Upper lobe of right lung (tissue), 1 donor: ENCODE measurements at regions not wholly inside any gene's neighbourhood (a gene's known extent, or its start where the extent isn't known, plus 50 kb on each side); places are given as distances from the start of the nearest gene placed in this dataset.

Source experiments
- ATAC-seq: fragments of 200-7000 bp; cut with Tn5 transposase; one replicate; pipeline ENCODE4 v1.9.1; 2020; ENCODE audit warnings: mild to moderate bottlenecking, moderate library complexity
- DNase-seq: peaks from one replicate; pipeline ENCODE4 v3.0.0-alpha.2; 2020
- H3K27ac ChIP-seq: fragments of 200-600 bp; one replicate; pipeline ENCODE4 v1.8.0; 2022
- H3K27me3 ChIP-seq: fragments of 200-600 bp; one replicate; pipeline ENCODE4 v1.8.0; 2022; ENCODE audit warnings: mild to moderate bottlenecking
- H3K36me3 ChIP-seq: fragments of 200-600 bp; one replicate; pipeline ENCODE4 v1.8.0; 2022
- H3K4me1 ChIP-seq: fragments of 200-600 bp; one replicate; pipeline ENCODE4 v1.8.0; 2022
- H3K4me3 ChIP-seq: fragments of 200-600 bp; one replicate; pipeline ENCODE4 v1.8.0; 2022; ENCODE audit warnings: mild to moderate bottlenecking
- H3K9me3 ChIP-seq: fragments of 200-600 bp; one replicate; pipeline ENCODE4 v1.8.0; 2022
- CTCF ChIP-seq: fragments of 200-600 bp; IDR thresholded peaks from one replicate; pipeline ENCODE4 v1.8.0; 2022; ENCODE audit warnings: antibody characterized with exemption
- intact Hi-C: fragments of 100-400 bp; cut with DNase I; formaldehyde crosslinking; loops from one replicate; pipeline ENCODE4 v1.11.0; 2022
- donor health status: DM: no; HTN: yes; CAD: no; lungs with severe emphysema.

GRCh38 chr21:26368591-26369320 lies 198.2 kb upstream of the APP start:
- H3K9me3 ChIP-seq = no peaks in the 10 kb centered on the region
- no peaks in the 10 kb centered on the region for H3K27me3 ChIP-seq
- no peaks in the 10 kb centered on the region for H3K4me1 ChIP-seq
- H3K4me3 ChIP-seq = no peak overlapping the region
- intact Hi-C loops = no loop called here
- TF ChIP-seq CTCF = no peak
- H3K27ac ChIP-seq = no peak overlapping the region
- no peak for DNase-seq
- no peaks in the 10 kb centered on the region for H3K36me3 ChIP-seq
- no peak for ATAC-seq

GRCh38 chr21:26366781-26367180 lies 196.2 kb upstream of the APP start:
- no peak for TF ChIP-seq CTCF
- DNase-seq (no peak), ATAC-seq (no peak)
- H3K36me3 ChIP-seq = no peaks in the 10 kb centered on the region
- H3K27ac ChIP-seq = no peak overlapping the region
- H3K27me3 ChIP-seq = no peaks in the 10 kb centered on the region
- no peaks in the 10 kb centered on the region for H3K4me1 ChIP-seq
- intact Hi-C loops = no loop called here
- no peak overlapping the region for H3K4me3 ChIP-seq
- H3K9me3 ChIP-seq = no peaks in the 10 kb centered on the region

GRCh38 chr21:26365849-26366248 lies 195.3 kb upstream of the APP start:
- DNase-seq (no peak), ATAC-seq (no peak)
- TF ChIP-seq CTCF = no peak
- Histone ChIP-seq H3K27me3 (no peaks in the 10 kb centered on the region), H3K27ac (no peak overlapping the region), H3K9me3 (no peaks in the 10 kb centered on the region), H3K36me3 (no peaks in the 10 kb centered on the region), H3K4me1 (no peaks in the 10 kb centered on the region), H3K4me3 (no peak overlapping the region)
- intact Hi-C loops = no loop called here

- no peak for DNase-seq
- no peak overlapping the region for H3K4me3 ChIP-seq
- no peak for ATAC-seq
- intact Hi-C loops = no loop called here
- no peaks in the 10 kb centered on the region for H3K36me3 ChIP-seq
- no peak for TF ChIP-seq CTCF
- no peak overlapping the region for H3K27ac ChIP-seq
- no peaks in the 10 kb centered on the region for H3K4me1 ChIP-seq
- H3K9me3 ChIP-seq = peaks cover 5% of the 10 kb centered on the region
- no peaks in the 10 kb centered on the region for H3K27me3 ChIP-seq
Observed at GRCh38 chr21:26351661-26352060, 181.1 kb upstream of the APP start.

- Histone ChIP-seq H3K27ac (no peak overlapping the region), H3K9me3 (no peaks in the 10 kb centered on the region), H3K36me3 (no peaks in the 10 kb centered on the region), H3K27me3 (no peaks in the 10 kb centered on the region), H3K4me3 (no peak overlapping the region), H3K4me1 (no peaks in the 10 kb centered on the region)
- DNase-seq (no peak), ATAC-seq (no peak)
- intact Hi-C loops = no loop called here
- no peak for TF ChIP-seq CTCF
Observed at GRCh38 chr21:26332867-26333266, 162.3 kb upstream of the APP start.
